Trophoblast cell (in vitro differentiated cells and primary cell): ENCODE measurements at regions not wholly inside any gene's neighbourhood (a gene's known extent, or its start where the extent isn't known, plus 50 kb on each side); places are given as distances from the start of the nearest gene placed in this dataset.
"Not testable (repeated sequence)": the region's sequence is repeated elsewhere in the genome, so short reads cannot be mapped to it uniquely, and the experiment has no call there.

Source experiments
- DNase-seq, 2 donors: peaks; one replicate each; pipeline ENCODE4 v3.0.0-alpha.2; 2016
- H2AFZ ChIP-seq: 2 replicates; pipeline ENCODE4 v1.6.1; 2013; ENCODE audit warnings: low read length, moderate library complexity, mild to moderate bottlenecking; ENCODE audit not compliant: insufficient read depth, poor library complexity
- H2AK5ac ChIP-seq: 2 replicates; pipeline ENCODE4 v1.6.1; 2013; ENCODE audit warnings: mild to moderate bottlenecking, low read length
- H2BK120ac ChIP-seq: 2 replicates; pipeline ENCODE4 v1.6.1; 2013; ENCODE audit warnings: low read length, mild to moderate bottlenecking, moderate library complexity; ENCODE audit not compliant: insufficient read depth, poor library complexity
- H2BK12ac ChIP-seq: 2 replicates; pipeline ENCODE4 v1.6.1; 2013; ENCODE audit warnings: mild to moderate bottlenecking, low read length, moderate library complexity
- H2BK5ac ChIP-seq: 2 replicates; pipeline ENCODE4 v1.6.1; 2013; ENCODE audit warnings: low read length, low read depth, moderate library complexity, mild to moderate bottlenecking; ENCODE audit not compliant: poor library complexity
- H3K14ac ChIP-seq: 2 replicates; pipeline ENCODE4 v1.6.1; 2013; ENCODE audit warnings: mild to moderate bottlenecking, low read length
- H3K18ac ChIP-seq: 2 replicates; pipeline ENCODE4 v1.6.1; 2013; ENCODE audit warnings: mild to moderate bottlenecking, low read length
- H3K23ac ChIP-seq: 2 replicates; pipeline ENCODE4 v1.6.1; 2013; ENCODE audit warnings: low read length
- H3K27ac ChIP-seq: 2 replicates; pipeline ENCODE4 v1.5.1; 2013; ENCODE audit warnings: low read depth, mild to moderate bottlenecking, inconsistent platforms, low read length, moderate library complexity
- H3K27me3 ChIP-seq: 2 replicates; pipeline ENCODE4 v1.6.1; 2013; ENCODE audit warnings: inconsistent platforms, mild to moderate bottlenecking, low read length, moderate library complexity; ENCODE audit not compliant: insufficient read depth
- H3K36me3 ChIP-seq, 2 experiments: 1 replicate in 1 of 2; 2 replicates in 1 of 2; pipeline ENCODE4 v1.6.1; 2013; ENCODE audit warnings: low read length in 2 of 2, mild to moderate bottlenecking in 2 of 2, moderate library complexity in 1 of 2; ENCODE audit not compliant: insufficient read depth in 2 of 2, control insufficient read depth in 1 of 2
- H3K4ac ChIP-seq: 2 replicates; pipeline ENCODE4 v1.6.1; 2013; ENCODE audit warnings: low read depth, mild to moderate bottlenecking, low read length, moderate library complexity
- H3K4me1 ChIP-seq, 2 experiments: 1 replicate in 1 of 2; 2 replicates in 1 of 2; pipeline ENCODE4 v1.6.1; 2013; ENCODE audit warnings: low read length in 2 of 2, mild to moderate bottlenecking in 2 of 2, moderate library complexity in 1 of 2; ENCODE audit not compliant: insufficient read depth in 2 of 2, control insufficient read depth in 1 of 2
- H3K4me2 ChIP-seq: 2 replicates; pipeline ENCODE4 v1.6.1; 2013; ENCODE audit warnings: inconsistent platforms, mild to moderate bottlenecking, low read length, moderate library complexity
- H3K4me3 ChIP-seq: 2 replicates; pipeline ENCODE4 v1.5.1; 2013; ENCODE audit warnings: mild to moderate bottlenecking, low read depth, low read length, inconsistent platforms
- H3K79me1 ChIP-seq: one replicate; pipeline ENCODE4 v1.6.1; 2013; ENCODE audit warnings: low read length
- H3K79me2 ChIP-seq: 2 replicates; pipeline ENCODE4 v1.6.1; 2013; ENCODE audit warnings: low read length, mild to moderate bottlenecking; ENCODE audit not compliant: control insufficient read depth, insufficient read depth, poor library complexity
- H3K9ac ChIP-seq: 2 replicates; pipeline ENCODE4 v1.6.1; 2013; ENCODE audit warnings: mild to moderate bottlenecking, low read length
- H3K9me3 ChIP-seq: 2 replicates; pipeline ENCODE4 v1.6.1; 2013; ENCODE audit warnings: low read depth, mild to moderate bottlenecking, control low read depth, inconsistent platforms, low read length; ENCODE audit not compliant: insufficient read depth
- H4K12ac ChIP-seq: 2 replicates; pipeline ENCODE4 v1.6.1; 2013; ENCODE audit warnings: low read depth, mild to moderate bottlenecking, low read length, moderate library complexity
- H4K8ac ChIP-seq: 2 replicates; pipeline ENCODE4 v1.6.1; 2013; ENCODE audit warnings: low read depth, mild to moderate bottlenecking, low read length, moderate library complexity
- H4K91ac ChIP-seq: one replicate; pipeline ENCODE4 v1.6.1; 2013; ENCODE audit warnings: low read depth, mild to moderate bottlenecking, low read length, moderate library complexity
- WGBS: extraction: QIAGEN DNeasy Blood & Tissue Kit; methylation state at CpG from one replicate; pipeline ENCODE4 v1.1.7; 2013; ENCODE audit warnings: missing lambda C conversion rate; ENCODE audit not compliant: insufficient read length, insufficient coverage; ENCODE audit errors: extremely low coverage; 5-methylcytosine and 5-hydroxymethylcytosine counted together

DNA sequence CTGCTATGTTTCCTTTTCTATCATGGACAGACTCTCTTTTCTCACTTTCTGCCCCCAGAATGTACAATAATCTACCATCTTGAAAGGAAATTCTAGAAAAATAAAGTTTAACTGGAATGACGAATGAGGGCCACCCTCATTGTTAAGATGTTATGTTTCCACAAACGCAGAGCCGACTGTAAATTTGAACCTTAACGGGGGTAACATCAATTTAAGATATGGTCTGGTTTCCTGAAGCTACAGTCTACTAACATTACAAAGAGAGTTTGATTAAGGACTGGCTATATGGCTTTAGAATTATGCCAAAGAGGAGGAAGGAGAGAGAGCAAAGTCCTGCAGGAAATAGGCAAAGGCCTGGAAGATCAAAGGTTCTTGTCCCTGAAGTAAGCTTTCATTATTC, 227.2 kb downstream of the USP46 start:
- Histone ChIP-seq H2BK12ac (no peak overlapping the region), H3K27ac (no peak overlapping the region), H3K14ac (no peak overlapping the region), H3K18ac (no peak overlapping the region), H4K91ac (no peak overlapping the region), H3K4ac (no peak overlapping the region), H3K4me3 (no peak overlapping the region), H2AK5ac (no peak overlapping the region), H2BK5ac (no peak overlapping the region), H2BK120ac (no peak overlapping the region), H3K9me3 (no peaks in the 10 kb centered on the region), H3K27me3 (no peaks in the 10 kb centered on the region), H3K23ac (no peak overlapping the region), H3K79me2 (no peaks in the 10 kb centered on the region), H2AFZ (no peak overlapping the region), H3K79me1 (no peaks in the 10 kb centered on the region), H3K4me1 (no peaks in the 10 kb centered on the region), H4K8ac (no peak overlapping the region), H3K36me3 (no peaks in the 10 kb centered on the region), H4K12ac (no peak overlapping the region), H3K4me2 (no peak overlapping the region), H3K9ac (no peak overlapping the region)
- no CpG with 5 or more reads among the region's 4 CpGs for WGBS
- no peak for DNase-seq

DNA sequence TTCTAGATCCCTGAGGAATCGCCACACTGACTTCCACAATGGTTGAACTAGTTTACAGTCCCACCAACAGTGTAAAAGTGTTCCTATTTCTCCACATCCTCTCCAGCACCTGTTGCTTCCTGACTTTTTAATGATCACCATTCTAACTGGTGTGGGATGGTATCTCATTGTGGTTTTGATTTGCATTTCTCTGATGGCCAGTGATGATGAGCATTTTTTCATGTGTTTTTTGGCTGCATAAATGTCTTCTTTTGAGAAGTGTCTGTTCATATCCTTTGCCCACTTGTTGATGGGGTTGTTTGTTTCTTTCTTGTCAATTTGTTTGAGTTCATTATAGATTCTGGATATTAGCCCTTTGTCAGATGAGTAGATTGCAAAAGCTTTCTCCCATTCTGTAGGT, 216.6 kb downstream of the USP46 start:
- not testable (repeated sequence) for H3K27ac ChIP-seq, H3K9me3 ChIP-seq, H2BK120ac ChIP-seq, H2AK5ac ChIP-seq, H2BK12ac ChIP-seq, H4K12ac ChIP-seq, H3K36me3 ChIP-seq, H3K23ac ChIP-seq, H4K91ac ChIP-seq, DNase-seq, H2BK5ac ChIP-seq, H3K9ac ChIP-seq, H4K8ac ChIP-seq, H3K14ac ChIP-seq, H3K4me3 ChIP-seq, H2AFZ ChIP-seq, H3K4me1 ChIP-seq, H3K79me2 ChIP-seq, H3K79me1 ChIP-seq, H3K4me2 ChIP-seq, H3K27me3 ChIP-seq, H3K4ac ChIP-seq, H3K18ac ChIP-seq
- no CpG with 5 or more reads among the region's 1 CpG for WGBS

DNA sequence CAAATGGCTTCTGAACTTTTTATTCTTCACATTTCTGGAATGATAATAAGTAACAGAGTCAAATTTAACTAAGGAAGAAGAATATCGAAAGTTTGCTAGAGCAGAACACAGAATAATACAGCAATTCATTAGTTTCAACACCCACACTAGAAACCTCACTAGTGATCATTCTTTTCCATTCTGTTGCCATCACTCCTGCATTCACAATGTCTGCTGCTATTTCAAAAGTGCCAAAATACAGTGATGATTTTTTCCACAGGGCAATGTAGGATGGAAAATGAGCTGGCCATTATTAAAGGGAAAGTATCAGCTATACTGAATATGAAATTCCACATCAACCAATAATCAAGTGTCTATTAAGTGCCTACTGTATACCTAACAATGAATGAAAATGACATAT, 186.7 kb downstream of the USP46 start:
- no peak overlapping the region for H2BK120ac ChIP-seq
- H4K91ac ChIP-seq, result no peak overlapping the region
- no peak overlapping the region for H3K18ac ChIP-seq
- H2BK5ac ChIP-seq, result no peak overlapping the region
- H3K4me3 ChIP-seq, result no peak overlapping the region
- H2BK12ac ChIP-seq, result no peak overlapping the region
- no peak overlapping the region for H2AFZ ChIP-seq
- H2AK5ac ChIP-seq, result no peak overlapping the region
- no peaks in the 10 kb centered on the region for H3K27me3 ChIP-seq
- H3K23ac ChIP-seq, result no peak overlapping the region
- no peak overlapping the region for H3K14ac ChIP-seq
- H3K4ac ChIP-seq, result no peak overlapping the region
- no peak overlapping the region for H3K9ac ChIP-seq
- no peak overlapping the region for H3K4me2 ChIP-seq
- no peak overlapping the region for H4K12ac ChIP-seq
- H3K36me3 ChIP-seq, result no peaks in the 10 kb centered on the region
- no peak overlapping the region for H3K27ac ChIP-seq
- H3K79me1 ChIP-seq, result no peaks in the 10 kb centered on the region
- H3K79me2 ChIP-seq, result no peaks in the 10 kb centered on the region
- H4K8ac ChIP-seq, result no peak overlapping the region
- H3K9me3 ChIP-seq, result no peaks in the 10 kb centered on the region
- DNase-seq, result no peak
- H3K4me1 ChIP-seq, result no peaks in the 10 kb centered on the region
- WGBS, result no CpG with 5 or more reads among the region's 1 CpG

DNA sequence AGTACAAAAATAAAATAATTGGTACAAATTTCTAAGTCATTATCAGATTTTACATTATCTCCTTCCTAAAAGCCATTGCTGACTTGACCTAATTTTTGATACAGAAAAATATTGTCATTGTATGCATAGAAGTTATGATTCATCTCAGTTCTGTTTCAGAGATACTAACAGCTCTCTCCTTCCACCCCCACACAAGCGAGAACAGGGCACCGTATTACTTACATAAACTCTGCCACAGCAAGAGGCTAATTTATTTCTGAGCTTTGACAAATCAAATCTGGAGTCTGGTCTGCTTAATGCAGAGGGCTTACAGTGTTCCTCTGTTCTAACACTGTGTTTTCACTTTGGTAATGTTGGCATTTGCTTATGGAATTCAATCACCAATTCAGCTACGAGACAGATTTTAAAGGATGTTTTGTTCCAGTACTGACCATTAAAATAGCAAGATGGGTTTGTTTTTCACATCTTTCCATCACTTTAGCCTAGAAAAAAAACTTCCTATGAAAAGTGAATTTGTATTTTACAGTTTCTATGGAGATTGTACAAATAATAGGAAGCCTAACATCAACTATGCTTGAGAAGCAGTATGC, 181.8 kb downstream of the USP46 start:
- Histone ChIP-seq H4K91ac (no peak overlapping the region), H3K23ac (no peak overlapping the region), H3K79me2 (no peaks in the 10 kb centered on the region), H2BK12ac (no peak overlapping the region), H3K9me3 (no peaks in the 10 kb centered on the region), H3K4me1 (no peaks in the 10 kb centered on the region), H3K27me3 (no peaks in the 10 kb centered on the region), H3K14ac (no peak overlapping the region), H3K4me3 (no peak overlapping the region), H3K4ac (no peak overlapping the region), H3K18ac (no peak overlapping the region), H3K9ac (no peak overlapping the region), H3K27ac (no peak overlapping the region), H3K79me1 (no peaks in the 10 kb centered on the region), H4K8ac (no peak overlapping the region), H2AFZ (no peak overlapping the region), H2BK120ac (no peak overlapping the region), H4K12ac (no peak overlapping the region), H2BK5ac (no peak overlapping the region), H3K4me2 (no peak overlapping the region), H2AK5ac (no peak overlapping the region), H3K36me3 (no peaks in the 10 kb centered on the region)
- WGBS, result no CpG with 5 or more reads among the region's 3 CpGs
- DNase-seq, result no peak
